ENCODE measurements at regions not wholly inside any gene's neighbourhood (a gene's known extent, or its start where the extent isn't known, plus 50 kb on each side); places are given as distances from the start of the nearest gene placed in this dataset.

DNA sequence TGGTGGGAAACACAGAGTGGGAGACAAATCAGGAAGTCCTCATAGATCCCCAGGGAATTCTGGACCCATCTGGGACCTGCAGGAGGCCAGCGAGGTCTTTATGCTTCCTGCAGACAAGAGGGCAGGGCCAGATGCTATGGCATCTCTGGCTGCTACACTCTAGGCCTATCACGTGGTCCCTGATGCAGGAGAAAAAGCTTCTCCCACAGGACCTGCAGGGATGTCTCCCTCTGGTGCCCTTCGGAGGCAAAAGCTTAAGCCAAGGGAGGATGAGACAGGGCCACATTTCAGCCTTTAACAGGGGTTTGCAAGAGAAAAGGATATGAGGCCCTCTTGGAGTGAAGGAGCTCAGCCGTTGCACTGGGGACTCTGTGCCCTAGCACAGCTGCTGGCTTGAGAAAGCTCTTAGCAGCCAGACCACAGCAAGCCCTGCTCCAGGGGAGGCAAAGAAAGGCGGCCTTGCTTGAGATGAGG is 243.0 kb downstream of the C1orf94 start:
- TF ChIP-seq, protein P1, sequence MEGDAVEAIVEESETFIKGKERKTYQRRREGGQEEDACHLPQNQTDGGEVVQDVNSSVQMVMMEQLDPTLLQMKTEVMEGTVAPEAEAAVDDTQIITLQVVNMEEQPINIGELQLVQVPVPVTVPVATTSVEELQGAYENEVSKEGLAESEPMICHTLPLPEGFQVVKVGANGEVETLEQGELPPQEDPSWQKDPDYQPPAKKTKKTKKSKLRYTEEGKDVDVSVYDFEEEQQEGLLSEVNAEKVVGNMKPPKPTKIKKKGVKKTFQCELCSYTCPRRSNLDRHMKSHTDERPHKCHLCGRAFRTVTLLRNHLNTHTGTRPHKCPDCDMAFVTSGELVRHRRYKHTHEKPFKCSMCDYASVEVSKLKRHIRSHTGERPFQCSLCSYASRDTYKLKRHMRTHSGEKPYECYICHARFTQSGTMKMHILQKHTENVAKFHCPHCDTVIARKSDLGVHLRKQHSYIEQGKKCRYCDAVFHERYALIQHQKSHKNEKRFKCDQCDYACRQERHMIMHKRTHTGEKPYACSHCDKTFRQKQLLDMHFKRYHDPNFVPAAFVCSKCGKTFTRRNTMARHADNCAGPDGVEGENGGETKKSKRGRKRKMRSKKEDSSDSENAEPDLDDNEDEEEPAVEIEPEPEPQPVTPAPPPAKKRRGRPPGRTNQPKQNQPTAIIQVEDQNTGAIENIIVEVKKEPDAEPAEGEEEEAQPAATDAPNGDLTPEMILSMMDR (IDR thresholded peaks at IDR 0.05; ENCODE audit: insufficient read depth, low read length) = no peak
- TF ChIP-seq GABPA (IDR thresholded peaks at IDR 0.05; ENCODE audit: low read depth) = no peak
- TF ChIP-seq SPI1 (IDR thresholded peaks at IDR 0.05; ENCODE audit: borderline replicate concordance, low read depth) = no peak
- TF ChIP-seq, protein P2, sequence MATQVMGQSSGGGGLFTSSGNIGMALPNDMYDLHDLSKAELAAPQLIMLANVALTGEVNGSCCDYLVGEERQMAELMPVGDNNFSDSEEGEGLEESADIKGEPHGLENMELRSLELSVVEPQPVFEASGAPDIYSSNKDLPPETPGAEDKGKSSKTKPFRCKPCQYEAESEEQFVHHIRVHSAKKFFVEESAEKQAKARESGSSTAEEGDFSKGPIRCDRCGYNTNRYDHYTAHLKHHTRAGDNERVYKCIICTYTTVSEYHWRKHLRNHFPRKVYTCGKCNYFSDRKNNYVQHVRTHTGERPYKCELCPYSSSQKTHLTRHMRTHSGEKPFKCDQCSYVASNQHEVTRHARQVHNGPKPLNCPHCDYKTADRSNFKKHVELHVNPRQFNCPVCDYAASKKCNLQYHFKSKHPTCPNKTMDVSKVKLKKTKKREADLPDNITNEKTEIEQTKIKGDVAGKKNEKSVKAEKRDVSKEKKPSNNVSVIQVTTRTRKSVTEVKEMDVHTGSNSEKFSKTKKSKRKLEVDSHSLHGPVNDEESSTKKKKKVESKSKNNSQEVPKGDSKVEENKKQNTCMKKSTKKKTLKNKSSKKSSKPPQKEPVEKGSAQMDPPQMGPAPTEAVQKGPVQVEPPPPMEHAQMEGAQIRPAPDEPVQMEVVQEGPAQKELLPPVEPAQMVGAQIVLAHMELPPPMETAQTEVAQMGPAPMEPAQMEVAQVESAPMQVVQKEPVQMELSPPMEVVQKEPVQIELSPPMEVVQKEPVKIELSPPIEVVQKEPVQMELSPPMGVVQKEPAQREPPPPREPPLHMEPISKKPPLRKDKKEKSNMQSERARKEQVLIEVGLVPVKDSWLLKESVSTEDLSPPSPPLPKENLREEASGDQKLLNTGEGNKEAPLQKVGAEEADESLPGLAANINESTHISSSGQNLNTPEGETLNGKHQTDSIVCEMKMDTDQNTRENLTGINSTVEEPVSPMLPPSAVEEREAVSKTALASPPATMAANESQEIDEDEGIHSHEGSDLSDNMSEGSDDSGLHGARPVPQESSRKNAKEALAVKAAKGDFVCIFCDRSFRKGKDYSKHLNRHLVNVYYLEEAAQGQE (IDR thresholded peaks at IDR 0.05; ENCODE audit: insufficient replicate concordance, low read depth) = no peak
- TF ChIP-seq POLR2AphosphoS5 (IDR thresholded peaks at IDR 0.05; ENCODE audit: low read depth) = no peak
- DNase-seq (ENCODE audit: low read depth in 1 of 2, low spot score in 1 of 2) = no peak
- no peak overlapping the region for H3K4me3 ChIP-seq (replicated peaks; ENCODE audit: insufficient read depth, low read length)
- no peaks in the 10 kb centered on the region for H3K27me3 ChIP-seq (ENCODE audit: insufficient read depth, poor library complexity, severe bottlenecking)
- H3K27ac ChIP-seq (replicated peaks) = no peak overlapping the region

DNA sequence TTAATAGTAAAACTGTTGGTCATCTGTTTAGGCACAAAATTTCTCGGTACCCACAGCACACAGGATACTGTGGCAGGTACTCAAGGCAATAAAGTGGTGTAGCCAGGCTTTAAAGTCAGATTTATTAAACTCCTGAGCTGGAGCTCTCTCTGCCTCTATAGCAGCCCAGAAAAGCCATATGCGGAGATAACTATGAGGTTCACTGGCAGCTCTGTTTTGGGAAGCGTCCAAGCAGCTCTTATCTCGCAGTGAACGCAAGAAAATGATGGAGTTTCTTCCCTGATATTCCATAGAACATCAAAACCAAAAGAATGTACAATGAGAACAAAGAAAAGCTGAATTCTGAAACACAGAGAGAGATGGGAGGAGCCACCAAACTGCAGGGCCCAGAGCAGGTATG is 248.3 kb downstream of the C1orf94 start:
- H3K27me3 ChIP-seq (ENCODE audit: insufficient read depth, poor library complexity, severe bottlenecking) = no peaks in the 10 kb centered on the region
- TF ChIP-seq, protein P1 (IDR thresholded peaks at IDR 0.05; ENCODE audit: insufficient read depth, low read length) = no peak
- TF ChIP-seq SPI1 (IDR thresholded peaks at IDR 0.05; ENCODE audit: borderline replicate concordance, low read depth) (no peak), GABPA (IDR thresholded peaks at IDR 0.05; ENCODE audit: low read depth) (no peak), POLR2AphosphoS5 (IDR thresholded peaks at IDR 0.05; ENCODE audit: low read depth) (no peak)
- TF ChIP-seq, protein P2 (IDR thresholded peaks at IDR 0.05; ENCODE audit: insufficient replicate concordance, low read depth) = no peak

DNA sequence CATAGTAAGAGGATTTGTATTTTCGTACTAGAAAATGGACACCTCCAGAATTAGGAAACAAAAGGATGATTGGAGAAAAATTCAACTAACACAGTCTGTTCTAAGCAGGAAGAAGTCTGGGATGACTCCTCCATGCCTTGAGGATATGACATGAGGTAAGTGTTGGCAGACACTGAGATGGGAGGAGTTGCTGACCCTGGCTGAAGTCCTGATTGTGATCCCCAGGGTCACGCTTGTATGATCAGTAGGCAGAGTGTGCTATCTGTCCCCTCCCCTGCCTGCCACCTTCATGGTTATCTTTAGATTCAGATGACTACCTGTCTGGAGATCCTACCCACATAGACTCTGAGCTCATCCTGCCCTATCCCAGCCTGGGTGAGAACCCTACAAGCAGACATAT is 249.1 kb downstream of the C1orf94 start:
- no peak overlapping the region for H3K4me3 ChIP-seq (replicated peaks; ENCODE audit: insufficient read depth, low read length)
- TF ChIP-seq SPI1 (IDR thresholded peaks at IDR 0.05; ENCODE audit: borderline replicate concordance, low read depth) (no peak), POLR2AphosphoS5 (IDR thresholded peaks at IDR 0.05; ENCODE audit: low read depth) (no peak), GABPA (IDR thresholded peaks at IDR 0.05; ENCODE audit: low read depth) (no peak)
- TF ChIP-seq, protein P1 (IDR thresholded peaks at IDR 0.05; ENCODE audit: insufficient read depth, low read length) = no peak
- TF ChIP-seq, protein P2 (IDR thresholded peaks at IDR 0.05; ENCODE audit: insufficient replicate concordance, low read depth) = no peak
- no peak for DNase-seq (ENCODE audit: low read depth in 1 of 2, low spot score in 1 of 2)
- no peak overlapping the region for H3K27ac ChIP-seq (replicated peaks)
- H3K27me3 ChIP-seq (ENCODE audit: insufficient read depth, poor library complexity, severe bottlenecking) = no peaks in the 10 kb centered on the region

More for the DNA sequence above, 248.3 kb downstream of the C1orf94 start:
- Histone ChIP-seq H3K4me3 (replicated peaks; ENCODE audit: insufficient read depth, low read length) (no peak overlapping the region), H3K27ac (replicated peaks) (no peak overlapping the region)
- DNase-seq (ENCODE audit: low read depth in 1 of 2, low spot score in 1 of 2) = no peak

Measured in HL-60 (cell line).